NT2/D1 (cell line): ENCODE measurements at regions not wholly inside any gene's neighbourhood (a gene's known extent, or its start where the extent isn't known, plus 50 kb on each side); places are given as distances from the start of the nearest gene placed in this dataset.

Experiments
- DNase-seq: peaks from one replicate; pipeline ENCODE4 v3.0.0-alpha.2; 2011; ENCODE audit warnings: low read depth, low spot score
- H3K27me3 ChIP-seq: 2 replicates; pipeline ENCODE4 v1.6.0; 2011; ENCODE audit warnings: mild to moderate bottlenecking; ENCODE audit not compliant: insufficient read length, insufficient read depth
- H3K36me3 ChIP-seq: 2 replicates; pipeline ENCODE4 v1.6.1; 2011; ENCODE audit warnings: mild to moderate bottlenecking, low read length, mixed read lengths; ENCODE audit not compliant: insufficient read depth, insufficient read length
- H3K4me1 ChIP-seq: 2 replicates; pipeline ENCODE4 v1.5.1; 2011; ENCODE audit not compliant: insufficient read depth, insufficient read length
- H3K4me3 ChIP-seq: 2 replicates; pipeline ENCODE4 v1.5.1; 2011; ENCODE audit warnings: low read depth; ENCODE audit not compliant: insufficient read length
- H3K9ac ChIP-seq: 2 replicates; pipeline ENCODE4 v1.6.0; 2011; ENCODE audit warnings: low read depth; ENCODE audit not compliant: insufficient read length
- H3K9me3 ChIP-seq: 2 replicates; pipeline ENCODE4 v1.5.1; 2011; ENCODE audit warnings: mild to moderate bottlenecking, low read length; ENCODE audit not compliant: insufficient read depth
- SUZ12 ChIP-seq: IDR thresholded peaks from 2 replicates; pipeline ENCODE4 v1.6.1; 2011; ENCODE audit not compliant: insufficient read length, insufficient read depth; ENCODE audit errors: extremely low read depth
- YY1 ChIP-seq: IDR thresholded peaks from 2 replicates; pipeline ENCODE4 v1.6.1; 2011; ENCODE audit not compliant: insufficient read length, insufficient read depth
- ZNF274 ChIP-seq: IDR thresholded peaks from 2 replicates; pipeline ENCODE4 v1.6.1; 2011; ENCODE audit warnings: mild to moderate bottlenecking, low read depth, low read length

GRCh38 chr6:130681028-130681427, 146.2 kb upstream of the SMLR1 start:
- TF ChIP-seq YY1: no peak
- TF ChIP-seq ZNF274: no peak
- no peak for TF ChIP-seq SUZ12
- H3K27me3 ChIP-seq: no peaks in the 10 kb centered on the region
- no peak for DNase-seq

GRCh38 chr6:130682066-130682465, 145.1 kb upstream of the SMLR1 start:
- TF ChIP-seq ZNF274 (no peak), SUZ12 (no peak), YY1 (no peak)
- no peaks in the 10 kb centered on the region for H3K4me1 ChIP-seq
- no peaks in the 10 kb centered on the region for H3K27me3 ChIP-seq
- no peak overlapping the region for H3K4me3 ChIP-seq
- DNase-seq: no peak
- no peaks in the 10 kb centered on the region for H3K36me3 ChIP-seq
- no peak overlapping the region for H3K9ac ChIP-seq
- H3K9me3 ChIP-seq: no peaks in the 10 kb centered on the region

More at GRCh38 chr6:130681028-130681427, 146.2 kb upstream of the SMLR1 start:
- Histone ChIP-seq H3K9ac (no peak overlapping the region), H3K4me1 (no peaks in the 10 kb centered on the region), H3K9me3 (no peaks in the 10 kb centered on the region), H3K4me3 (no peak overlapping the region), H3K36me3 (no peaks in the 10 kb centered on the region)

DNA sequence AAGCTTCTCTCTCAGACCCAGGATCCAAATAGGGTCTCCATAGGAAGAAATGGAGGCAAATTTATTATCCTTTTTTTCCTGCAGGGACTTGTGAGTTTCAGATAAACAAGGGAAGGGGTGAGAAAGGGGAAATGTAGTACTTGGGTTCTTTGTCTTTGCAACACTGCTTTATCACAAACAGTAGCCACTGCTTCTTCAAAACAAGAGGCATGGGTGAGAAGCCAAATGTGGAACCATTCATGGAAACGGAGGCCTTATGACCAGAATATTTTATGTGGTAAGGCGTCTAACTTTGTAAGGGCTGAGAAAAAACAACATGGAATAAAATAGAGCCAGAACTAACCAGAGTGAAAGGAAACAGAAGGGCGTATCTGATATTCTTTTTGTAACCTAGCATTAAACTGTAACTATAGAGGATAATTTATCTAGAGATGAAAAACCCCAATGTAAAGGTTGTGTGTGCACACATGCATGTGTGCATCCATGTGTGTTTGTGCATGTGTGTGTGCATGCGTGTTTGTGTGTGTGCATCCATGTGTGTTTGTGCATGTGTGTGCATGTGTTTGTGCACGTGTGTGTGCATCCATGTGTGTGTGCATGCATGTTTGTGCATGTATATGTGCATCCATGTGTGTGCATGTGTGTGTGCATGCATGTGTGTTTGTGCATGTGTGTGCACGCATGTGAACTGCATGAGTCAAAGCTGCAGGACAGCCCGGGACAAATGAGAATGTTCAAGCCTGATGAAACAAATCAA, 143.3 kb upstream of the SMLR1 start:
- no peak overlapping the region for H3K9ac ChIP-seq
- no peaks in the 10 kb centered on the region for H3K9me3 ChIP-seq
- no peak overlapping the region for H3K4me3 ChIP-seq
- H3K36me3 ChIP-seq: no peaks in the 10 kb centered on the region
- no peak for DNase-seq
- no peaks in the 10 kb centered on the region for H3K4me1 ChIP-seq
- H3K27me3 ChIP-seq: no peaks in the 10 kb centered on the region
- TF ChIP-seq ZNF274: no peak
- TF ChIP-seq YY1: no peak
- TF ChIP-seq SUZ12: no peak

DNA sequence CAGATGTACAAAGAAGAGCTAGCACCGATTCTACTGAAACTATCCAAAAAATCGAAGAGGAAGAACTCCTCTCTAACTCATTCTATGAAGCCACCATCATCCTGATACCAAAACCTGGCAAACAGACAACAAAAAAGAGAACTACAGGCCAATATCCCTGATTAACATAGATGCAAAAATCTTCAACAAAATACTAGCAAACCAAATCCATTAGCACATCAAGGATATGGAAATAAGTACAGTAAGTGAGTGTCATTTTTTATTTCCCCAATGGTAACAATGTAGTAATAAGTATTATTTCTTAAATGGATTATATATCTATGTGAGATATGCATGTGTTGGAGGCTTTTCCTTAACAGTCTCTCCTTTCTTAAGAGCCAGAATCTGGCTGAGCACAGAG, 134.5 kb upstream of the SMLR1 start:
- H3K4me3 ChIP-seq: no peak overlapping the region
- H3K27me3 ChIP-seq: no peaks in the 10 kb centered on the region
- no peaks in the 10 kb centered on the region for H3K4me1 ChIP-seq
- TF ChIP-seq SUZ12: no peak
- no peaks in the 10 kb centered on the region for H3K36me3 ChIP-seq
- H3K9ac ChIP-seq: no peak overlapping the region
- DNase-seq: no peak
- no peaks in the 10 kb centered on the region for H3K9me3 ChIP-seq

- H3K4me1 ChIP-seq: no peaks in the 10 kb centered on the region
- DNase-seq: no peak
- no peak overlapping the region for H3K4me3 ChIP-seq
- TF ChIP-seq ZNF274: no peak
- no peak for TF ChIP-seq YY1
- no peak for TF ChIP-seq SUZ12
- H3K27me3 ChIP-seq: no peaks in the 10 kb centered on the region
- H3K9ac ChIP-seq: no peak overlapping the region
- H3K9me3 ChIP-seq: no peaks in the 10 kb centered on the region
- H3K36me3 ChIP-seq: no peaks in the 10 kb centered on the region
These were observed 133.3 kb upstream of the SMLR1 start for GRCh38 chr6:130693944-130694343.

DNA sequence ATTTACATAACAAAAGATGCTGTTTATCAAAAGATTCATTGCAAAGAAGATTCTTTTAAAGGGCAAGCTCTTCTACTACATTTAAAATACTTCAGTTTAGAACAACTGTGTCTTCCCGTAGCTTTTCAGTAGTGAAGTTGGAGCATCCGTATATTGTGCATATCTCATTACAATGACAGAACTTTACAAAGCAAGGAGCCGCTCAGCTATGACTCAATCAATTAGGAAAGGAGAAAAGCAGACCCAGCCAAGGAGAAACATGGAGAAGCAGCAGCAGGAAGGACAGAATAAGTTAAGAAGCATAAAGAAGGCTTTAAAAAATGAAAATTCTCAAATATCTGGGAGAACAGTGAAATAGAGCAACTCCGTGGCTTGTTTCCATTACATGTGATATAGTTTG, 132.6 kb upstream of the SMLR1 start:
- TF ChIP-seq SUZ12 (no peak), ZNF274 (no peak), YY1 (no peak)
- H3K9me3 ChIP-seq: no peaks in the 10 kb centered on the region
- H3K4me1 ChIP-seq: no peaks in the 10 kb centered on the region
- no peak for DNase-seq
- H3K36me3 ChIP-seq: no peaks in the 10 kb centered on the region
- no peak overlapping the region for H3K4me3 ChIP-seq
- H3K9ac ChIP-seq: no peak overlapping the region
- H3K27me3 ChIP-seq: no peaks in the 10 kb centered on the region

DNA sequence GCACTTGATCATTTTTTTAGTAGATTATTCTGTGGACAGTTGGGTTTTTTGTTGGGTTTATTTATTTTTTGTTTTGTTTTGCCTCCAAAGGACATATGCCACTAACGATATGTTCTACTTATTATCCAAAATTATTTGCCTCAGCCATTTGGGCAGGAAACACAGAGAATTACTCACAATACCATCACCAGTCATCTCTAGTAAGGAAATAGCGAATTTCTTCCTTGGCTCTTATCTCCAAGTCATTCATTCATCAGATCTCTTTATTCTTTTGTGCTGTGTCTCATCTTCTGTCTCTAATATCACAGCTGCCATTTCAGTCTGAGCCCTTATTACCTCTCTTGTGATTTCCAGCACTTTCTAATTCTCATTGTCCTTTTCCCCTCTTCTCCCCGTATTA, 130.4 kb upstream of the SMLR1 start:
- no peak for DNase-seq
- Histone ChIP-seq H3K4me3 (no peak overlapping the region), H3K36me3 (no peaks in the 10 kb centered on the region), H3K9me3 (no peaks in the 10 kb centered on the region), H3K4me1 (no peaks in the 10 kb centered on the region), H3K9ac (no peak overlapping the region), H3K27me3 (no peaks in the 10 kb centered on the region)
- TF ChIP-seq SUZ12 (no peak), YY1 (no peak), ZNF274 (no peak)
